Skeletal muscle tissue (tissue), 3 donors: ENCODE measurements at regions not wholly inside any gene's neighbourhood (a gene's known extent, or its start where the extent isn't known, plus 50 kb on each side); places are given as distances from the start of the nearest gene placed in this dataset.

Source experiments
- H3K27ac ChIP-seq: one replicate; pipeline ENCODE4 v1.7.0; 2013; ENCODE audit warnings: mild to moderate bottlenecking, low read depth, low read length, inconsistent platforms
- H3K27me3 ChIP-seq, 3 donors: one replicate each; pipeline ENCODE4 v1.7.0; 2013; ENCODE audit warnings: low read length in 3 of 3; ENCODE audit not compliant: control insufficient read depth in 3 of 3, insufficient read depth in 3 of 3
- H3K36me3 ChIP-seq, 3 donors: one replicate each; pipeline ENCODE4 v1.7.0; 2013; ENCODE audit warnings: low read length in 3 of 3; ENCODE audit not compliant: control insufficient read depth in 3 of 3, insufficient read depth in 3 of 3
- H3K4me1 ChIP-seq, 3 donors: one replicate each; pipeline ENCODE4 v1.7.0; 2013; ENCODE audit warnings: low read length in 3 of 3, mild to moderate bottlenecking in 3 of 3; ENCODE audit not compliant: control insufficient read depth in 3 of 3, insufficient read depth in 3 of 3
- H3K4me3 ChIP-seq, 3 donors: one replicate each; pipeline ENCODE4 v1.7.0; 2013; ENCODE audit warnings: low read length in 3 of 3
- H3K9ac ChIP-seq, 3 donors: one replicate each; pipeline ENCODE4 v1.7.0; 2013; ENCODE audit warnings: low read length in 3 of 3, mild to moderate bottlenecking in 3 of 3, moderate library complexity in 2 of 3, low read depth in 1 of 3
- H3K9me3 ChIP-seq, 3 donors: one replicate each; pipeline ENCODE4 v1.7.0; 2013; ENCODE audit warnings: low read length in 3 of 3; ENCODE audit not compliant: control insufficient read depth in 3 of 3
- donor health status: Osteomylitis.

DNA sequence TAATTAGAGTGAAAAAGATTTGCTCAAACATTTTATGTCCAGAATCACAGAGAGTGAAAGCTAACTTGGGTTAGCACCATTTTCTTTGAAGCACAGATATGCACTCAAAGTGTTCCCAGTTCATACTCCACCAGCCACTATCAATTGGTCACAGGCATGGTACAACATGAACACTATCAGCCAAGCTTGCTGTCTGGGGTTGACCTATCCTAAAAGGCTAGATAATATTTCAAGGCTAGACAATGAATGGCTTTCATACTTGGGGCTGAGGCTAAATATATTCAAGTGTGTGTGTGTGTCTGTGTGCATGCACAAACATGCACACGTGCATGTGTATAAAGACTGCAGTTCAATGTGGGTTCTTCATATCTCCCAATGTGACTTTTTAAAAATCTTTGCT is 783.0 kb upstream of the GJE1 start:
- no peak overlapping the region for H3K4me3 ChIP-seq
- no peak overlapping the region for H3K9ac ChIP-seq
- no peaks in the 10 kb centered on the region for H3K36me3 ChIP-seq
- H3K27ac ChIP-seq = no peak overlapping the region
- H3K4me1 ChIP-seq = no peaks in the 10 kb centered on the region
- H3K27me3 ChIP-seq = no peaks in the 10 kb centered on the region
- no peaks in the 10 kb centered on the region for H3K9me3 ChIP-seq

DNA sequence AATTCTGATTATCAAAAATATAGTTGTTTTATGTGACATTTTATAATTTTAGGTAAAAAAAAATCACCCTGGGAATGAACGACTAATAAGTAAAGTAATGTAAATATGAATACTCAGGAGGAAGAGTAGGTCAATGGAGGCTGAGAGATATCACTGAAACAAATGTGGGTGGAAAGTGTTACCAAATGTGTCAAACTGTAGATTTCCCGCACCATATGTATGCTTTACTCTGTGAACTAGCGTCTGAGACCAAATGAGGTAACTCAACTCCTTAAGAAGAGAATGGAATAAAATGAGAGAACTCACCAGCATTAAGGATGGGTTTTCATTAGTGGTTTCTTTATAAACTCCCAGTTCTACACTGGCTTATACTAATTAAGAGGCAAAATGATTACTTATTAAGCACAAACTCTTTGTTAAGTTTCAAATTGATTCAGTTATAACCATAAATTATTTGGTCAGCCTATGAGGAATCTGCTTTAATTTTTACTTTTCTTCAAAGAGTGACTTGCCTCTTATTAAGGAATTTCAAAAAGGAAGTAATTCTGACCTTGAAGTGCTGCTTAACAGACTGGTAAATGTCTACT is 784.7 kb upstream of the GJE1 start:
- H3K9me3 ChIP-seq = no peaks in the 10 kb centered on the region

DNA sequence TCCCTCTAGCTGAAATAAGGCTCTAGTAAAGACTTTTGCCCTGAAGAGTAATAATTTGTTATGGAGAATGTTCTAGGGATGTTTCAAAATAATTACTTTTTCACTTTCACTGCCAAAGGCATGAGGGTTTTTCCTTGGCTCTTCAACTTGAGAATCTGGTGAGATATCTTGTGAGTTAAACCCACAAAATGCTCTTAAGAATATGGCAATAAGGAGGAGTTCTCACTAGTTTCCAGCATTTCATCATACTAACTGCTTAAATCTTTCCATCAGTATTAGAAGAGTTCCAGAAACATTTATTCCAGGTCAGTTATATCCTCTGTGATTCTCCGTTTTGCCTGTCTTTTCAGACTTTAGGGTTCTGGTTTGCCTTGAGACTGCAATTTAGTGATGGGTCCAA is 785.6 kb upstream of the GJE1 start:
- Histone ChIP-seq H3K27ac (no peak overlapping the region), H3K9me3 (no peaks in the 10 kb centered on the region), H3K27me3 (no peaks in the 10 kb centered on the region), H3K9ac (no peak overlapping the region), H3K4me3 (no peak overlapping the region), H3K4me1 (no peaks in the 10 kb centered on the region), H3K36me3 (no peaks in the 10 kb centered on the region)

More for the DNA sequence above, 784.7 kb upstream of the GJE1 start:
- Histone ChIP-seq H3K27ac (no peak overlapping the region), H3K36me3 (no peaks in the 10 kb centered on the region), H3K9ac (no peak overlapping the region), H3K4me1 (no peaks in the 10 kb centered on the region), H3K4me3 (no peak overlapping the region), H3K27me3 (no peaks in the 10 kb centered on the region)

DNA sequence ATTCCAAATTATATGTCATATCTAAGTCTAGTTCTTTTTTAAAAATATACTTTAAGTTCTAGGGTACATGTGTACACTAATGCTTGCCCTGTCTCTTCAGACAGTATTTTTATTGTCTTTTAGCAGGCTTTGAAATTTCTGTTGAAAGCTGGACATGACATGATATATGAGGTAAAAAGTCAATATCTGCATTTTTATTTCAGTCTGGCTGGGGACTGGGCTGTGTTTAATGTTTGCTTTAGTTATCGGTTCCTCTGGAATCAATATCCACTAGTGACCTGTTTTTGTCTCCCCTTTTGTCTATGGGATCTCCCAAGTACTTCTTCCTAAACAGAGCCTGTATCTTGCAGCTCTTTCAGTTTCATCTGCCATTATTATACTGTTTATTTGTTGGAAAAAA is 786.2 kb upstream of the GJE1 start:
- Histone ChIP-seq H3K9me3 (no peaks in the 10 kb centered on the region), H3K9ac (no peak overlapping the region), H3K4me3 (no peak overlapping the region), H3K36me3 (no peaks in the 10 kb centered on the region), H3K27me3 (no peaks in the 10 kb centered on the region), H3K27ac (no peak overlapping the region), H3K4me1 (no peaks in the 10 kb centered on the region)

DNA sequence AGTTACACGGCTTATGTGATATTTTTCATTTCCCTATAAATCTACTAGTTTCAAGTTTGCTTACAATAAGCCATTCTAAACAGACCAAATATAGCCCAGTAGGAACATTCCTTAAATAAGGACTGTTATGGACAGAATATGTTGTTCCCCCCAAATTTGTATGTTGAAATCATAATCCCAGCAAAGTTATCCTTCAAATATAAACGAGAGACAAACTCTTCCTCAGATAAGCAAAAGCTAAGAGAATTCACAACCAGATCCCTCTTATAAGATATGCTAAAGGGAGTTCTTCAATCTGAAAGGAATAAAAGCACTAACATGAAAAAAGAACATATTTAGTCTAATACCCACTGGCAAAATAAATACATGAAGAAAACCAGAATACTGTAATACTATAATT is 795.5 kb upstream of the GJE1 start:
- Histone ChIP-seq H3K4me3 (no peak overlapping the region), H3K36me3 (no peaks in the 10 kb centered on the region), H3K9ac (no peak overlapping the region), H3K9me3 (no peaks in the 10 kb centered on the region), H3K27me3 (no peaks in the 10 kb centered on the region), H3K4me1 (no peaks in the 10 kb centered on the region), H3K27ac (no peak overlapping the region)

DNA sequence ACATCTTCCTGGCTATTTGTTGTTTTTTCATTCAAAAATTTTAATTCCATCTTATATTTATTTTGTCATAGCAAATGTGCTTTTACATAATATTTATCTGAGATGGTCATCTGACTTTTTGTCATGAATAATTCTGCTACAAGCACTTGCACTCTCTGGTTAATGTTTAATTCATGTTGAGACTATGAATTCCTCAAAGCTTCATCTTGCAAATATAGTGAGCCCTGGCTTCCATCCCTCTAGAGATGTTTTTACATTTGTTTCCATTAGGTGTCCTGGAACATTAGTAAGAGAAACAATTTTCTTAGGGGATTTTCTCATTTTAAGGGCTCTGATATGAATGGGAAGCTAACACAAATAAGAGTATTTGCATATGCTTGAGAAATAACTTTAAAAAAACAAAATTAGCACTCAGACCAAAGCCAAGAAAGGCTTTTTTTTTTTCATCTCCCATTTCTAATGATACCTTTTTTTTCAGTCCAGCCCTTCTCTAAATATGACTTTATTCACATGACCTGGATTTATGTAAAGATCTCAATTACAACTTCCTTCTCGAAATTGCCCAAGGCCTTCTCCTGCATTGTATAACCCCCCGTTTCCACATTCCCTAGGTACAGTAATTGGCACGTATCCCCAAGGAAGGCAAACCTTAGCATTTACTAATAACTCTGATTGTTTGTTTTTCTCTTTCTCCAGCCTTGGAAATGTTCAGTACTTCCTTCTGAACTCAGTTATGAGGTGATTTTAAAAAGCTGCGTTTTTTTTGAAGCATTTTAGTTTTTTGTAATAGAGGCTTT is 797.0 kb upstream of the GJE1 start:
- Histone ChIP-seq H3K9ac (no peak overlapping the region), H3K27me3 (no peaks in the 10 kb centered on the region), H3K9me3 (no peaks in the 10 kb centered on the region), H3K36me3 (no peaks in the 10 kb centered on the region), H3K4me1 (no peaks in the 10 kb centered on the region), H3K27ac (no peak overlapping the region), H3K4me3 (no peak overlapping the region)

DNA sequence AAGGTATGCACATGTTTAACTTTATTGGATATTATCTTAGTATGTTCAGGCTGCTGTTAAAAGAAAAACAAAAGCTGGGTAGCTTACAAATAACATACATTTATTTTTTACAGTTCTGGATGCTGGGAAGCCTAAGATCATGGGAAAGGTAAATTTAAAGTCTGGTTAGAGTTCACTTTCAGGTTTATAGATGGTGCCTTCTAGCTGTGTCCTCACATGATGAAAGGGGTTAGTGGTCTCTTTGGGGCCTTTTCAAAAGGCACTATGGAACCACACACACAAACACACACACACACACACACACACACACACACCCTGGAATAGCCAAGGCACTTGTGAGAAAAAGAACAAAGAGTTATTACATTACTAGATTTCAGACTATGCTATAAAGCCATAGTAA is 805.8 kb upstream of the GJE1 start:
- Histone ChIP-seq H3K27me3 (no peaks in the 10 kb centered on the region), H3K9me3 (no peaks in the 10 kb centered on the region), H3K27ac (no peak overlapping the region), H3K4me3 (peak overlapping the region; percentile 17 to 59 (median 30)), H3K9ac (no peak overlapping the region), H3K36me3 (no peaks in the 10 kb centered on the region), H3K4me1 (no peaks in the 10 kb centered on the region)

DNA sequence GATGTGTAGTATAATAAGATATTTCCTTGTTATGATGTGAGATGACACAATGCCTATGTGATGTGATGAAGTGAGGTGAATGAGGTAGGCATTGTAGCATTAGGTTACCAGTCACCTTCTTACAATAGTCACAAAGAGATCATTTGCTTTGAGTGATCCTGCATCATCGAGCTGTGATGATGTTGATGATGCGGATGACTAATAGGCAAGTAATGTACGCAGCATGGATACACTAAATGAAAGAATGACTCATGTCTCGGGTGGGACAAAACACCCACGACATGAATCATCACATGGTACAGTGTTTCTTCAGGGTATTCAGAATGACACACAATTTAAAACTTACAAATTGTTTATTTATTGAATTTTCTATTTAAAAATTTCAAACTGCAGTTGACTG is 806.3 kb upstream of the GJE1 start:
- H3K4me1 ChIP-seq = no peaks in the 10 kb centered on the region
- no peak overlapping the region for H3K9ac ChIP-seq
- no peaks in the 10 kb centered on the region for H3K36me3 ChIP-seq
- H3K4me3 ChIP-seq = peak overlapping the region; percentile 17 to 59 (median 30)
- H3K27me3 ChIP-seq = no peaks in the 10 kb centered on the region
- no peaks in the 10 kb centered on the region for H3K9me3 ChIP-seq
- no peak overlapping the region for H3K27ac ChIP-seq

DNA sequence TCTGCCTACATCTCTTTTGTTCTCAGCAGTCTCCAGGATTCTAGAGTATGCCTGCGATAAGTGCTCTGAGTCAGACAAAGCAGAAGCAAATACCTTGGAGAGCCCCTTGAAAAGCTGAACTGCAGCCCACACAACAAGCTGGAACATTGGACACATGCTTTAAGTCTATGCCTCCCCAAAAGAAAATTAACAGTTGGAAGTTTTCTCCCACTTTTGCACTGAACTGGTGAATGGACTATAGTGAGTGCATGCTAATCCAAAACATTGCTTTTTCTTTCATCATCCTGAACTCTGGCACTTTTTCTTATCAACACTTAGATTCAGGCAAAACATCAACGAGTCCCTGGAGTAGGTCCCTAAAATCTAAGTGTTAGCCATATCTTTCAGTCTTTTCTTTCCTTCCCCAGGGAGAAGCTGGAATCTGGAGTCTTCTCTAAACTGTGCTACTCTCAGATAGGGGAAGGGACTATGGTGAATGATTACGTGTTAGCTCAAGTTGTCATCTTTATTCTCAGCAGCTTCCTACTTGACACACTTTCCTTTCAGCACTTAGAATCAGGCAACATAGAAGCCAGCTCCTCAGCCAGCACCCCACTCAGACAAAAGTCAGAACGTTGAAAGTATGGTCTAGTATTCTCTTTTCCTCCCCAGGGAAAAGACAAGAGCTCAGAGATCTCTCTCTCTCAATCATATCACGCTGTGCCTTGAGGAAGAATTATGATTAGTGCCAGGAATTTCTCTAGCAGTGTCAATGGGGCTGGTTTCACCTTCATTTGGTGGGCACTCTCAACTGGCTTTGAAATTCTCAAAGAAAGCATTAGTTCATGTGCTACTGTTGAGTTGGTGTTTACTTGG is 811.0 kb upstream of the GJE1 start:
- Histone ChIP-seq H3K27ac (no peak overlapping the region), H3K27me3 (no peaks in the 10 kb centered on the region), H3K9me3 (no peaks in the 10 kb centered on the region), H3K36me3 (no peaks in the 10 kb centered on the region), H3K9ac (no peak overlapping the region), H3K4me3 (no peak overlapping the region), H3K4me1 (no peaks in the 10 kb centered on the region)

DNA sequence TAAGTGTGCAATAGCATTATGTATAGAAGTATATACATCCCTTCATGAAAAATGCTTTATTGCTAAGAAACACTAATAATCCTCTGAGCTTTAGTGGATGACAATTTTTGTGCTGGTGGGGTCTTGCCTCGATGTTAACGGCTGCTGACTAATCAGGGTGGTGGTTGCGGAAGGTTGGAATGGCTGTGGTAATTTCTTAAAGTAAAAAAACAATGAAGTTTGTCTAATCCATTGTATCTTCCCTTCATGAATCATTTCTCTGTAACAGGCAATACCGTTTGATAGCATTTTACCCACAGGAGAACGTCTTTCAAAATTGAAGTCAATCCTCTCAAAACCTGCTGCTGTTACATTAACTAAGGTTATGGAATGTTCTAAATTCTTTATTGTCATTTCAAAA is 816.5 kb upstream of the GJE1 start:
- no peak overlapping the region for H3K9ac ChIP-seq
- H3K27me3 ChIP-seq = no peaks in the 10 kb centered on the region
- no peaks in the 10 kb centered on the region for H3K9me3 ChIP-seq
- H3K4me3 ChIP-seq = no peak overlapping the region
- no peaks in the 10 kb centered on the region for H3K36me3 ChIP-seq
- H3K4me1 ChIP-seq = no peaks in the 10 kb centered on the region
- no peak overlapping the region for H3K27ac ChIP-seq
